ENCODE measurements at regions not wholly inside any gene's neighbourhood (a gene's known extent, or its start where the extent isn't known, plus 50 kb on each side); places are given as distances from the start of the nearest gene placed in this dataset.

- peak; percentile 97 for DNase-seq (ENCODE audit: low read depth)
- TF ChIP-seq CTCF (conservative IDR thresholded peaks at IDR 0.05; ENCODE audit: control insufficient read depth, insufficient read depth, low read depth, low read length) = no peak
- no peak overlapping the region for H3K4me3 ChIP-seq (ENCODE audit: control insufficient read depth, low read depth, low read length)
Observed at GRCh38 chr2:176582990-176583481, 313.8 kb downstream of the MTX2 start.

GRCh38 chr2:176583607-176584006 is 314.4 kb downstream of the MTX2 start:
- H3K4me3 ChIP-seq (ENCODE audit: control insufficient read depth, low read depth, low read length) = peak overlapping the region; percentile 12
- DNase-seq (ENCODE audit: low read depth) = peak; percentile 70

GRCh38 chr2:176584333-176584732 is 315.1 kb downstream of the MTX2 start:
- TF ChIP-seq CTCF (conservative IDR thresholded peaks at IDR 0.05; ENCODE audit: control insufficient read depth, insufficient read depth, low read depth, low read length) = no peak
- no peak overlapping the region for H3K4me3 ChIP-seq (ENCODE audit: control insufficient read depth, low read depth, low read length)
- DNase-seq (ENCODE audit: low read depth) = peak; percentile 60

More at GRCh38 chr2:176583607-176584006, 314.4 kb downstream of the MTX2 start:
- no peak for TF ChIP-seq CTCF (conservative IDR thresholded peaks at IDR 0.05; ENCODE audit: control insufficient read depth, insufficient read depth, low read depth, low read length)

GRCh38 chr2:176585291-176585690 is 316.0 kb downstream of the MTX2 start:
- no peak for DNase-seq (ENCODE audit: low read depth)
- TF ChIP-seq CTCF (conservative IDR thresholded peaks at IDR 0.05; ENCODE audit: control insufficient read depth, insufficient read depth, low read depth, low read length) = no peak
- H3K4me3 ChIP-seq (ENCODE audit: control insufficient read depth, low read depth, low read length) = no peak overlapping the region

GRCh38 chr2:176585791-176586190 is 316.5 kb downstream of the MTX2 start:
- DNase-seq (ENCODE audit: low read depth) = no peak
- no peak overlapping the region for H3K4me3 ChIP-seq (ENCODE audit: control insufficient read depth, low read depth, low read length)
- no peak for TF ChIP-seq CTCF (conservative IDR thresholded peaks at IDR 0.05; ENCODE audit: control insufficient read depth, insufficient read depth, low read depth, low read length)

GRCh38 chr2:176589287-176589686 is 320.0 kb downstream of the MTX2 start:
- no peak for TF ChIP-seq CTCF (conservative IDR thresholded peaks at IDR 0.05; ENCODE audit: control insufficient read depth, insufficient read depth, low read depth, low read length)
- DNase-seq (ENCODE audit: low read depth) = no peak
- no peak overlapping the region for H3K4me3 ChIP-seq (ENCODE audit: control insufficient read depth, low read depth, low read length)
